ENCODE measurements at regions not wholly inside any gene's neighbourhood (a gene's known extent, or its start where the extent isn't known, plus 50 kb on each side); places are given as distances from the start of the nearest gene placed in this dataset.

DNA sequence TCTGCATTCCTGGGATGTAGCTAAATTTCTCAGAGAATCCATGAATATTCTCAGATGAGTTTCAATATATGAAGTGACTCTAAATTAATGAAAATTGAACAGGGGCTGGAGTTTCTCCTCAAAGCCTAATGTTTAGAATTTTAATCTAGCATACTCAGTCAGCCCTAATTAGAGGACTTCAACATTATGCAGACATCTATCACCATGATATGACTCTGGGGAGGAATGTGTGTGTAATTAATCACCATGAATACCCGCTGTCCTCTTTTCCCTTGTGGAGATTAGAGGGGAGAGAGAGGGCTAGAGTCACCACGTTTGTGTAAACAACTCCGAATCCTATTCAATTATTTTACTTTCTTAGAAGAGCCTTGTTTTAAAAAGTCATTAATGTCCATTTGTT lies 698.6 kb upstream of the MDGA2 start:
- TF ChIP-seq, protein P1, sequence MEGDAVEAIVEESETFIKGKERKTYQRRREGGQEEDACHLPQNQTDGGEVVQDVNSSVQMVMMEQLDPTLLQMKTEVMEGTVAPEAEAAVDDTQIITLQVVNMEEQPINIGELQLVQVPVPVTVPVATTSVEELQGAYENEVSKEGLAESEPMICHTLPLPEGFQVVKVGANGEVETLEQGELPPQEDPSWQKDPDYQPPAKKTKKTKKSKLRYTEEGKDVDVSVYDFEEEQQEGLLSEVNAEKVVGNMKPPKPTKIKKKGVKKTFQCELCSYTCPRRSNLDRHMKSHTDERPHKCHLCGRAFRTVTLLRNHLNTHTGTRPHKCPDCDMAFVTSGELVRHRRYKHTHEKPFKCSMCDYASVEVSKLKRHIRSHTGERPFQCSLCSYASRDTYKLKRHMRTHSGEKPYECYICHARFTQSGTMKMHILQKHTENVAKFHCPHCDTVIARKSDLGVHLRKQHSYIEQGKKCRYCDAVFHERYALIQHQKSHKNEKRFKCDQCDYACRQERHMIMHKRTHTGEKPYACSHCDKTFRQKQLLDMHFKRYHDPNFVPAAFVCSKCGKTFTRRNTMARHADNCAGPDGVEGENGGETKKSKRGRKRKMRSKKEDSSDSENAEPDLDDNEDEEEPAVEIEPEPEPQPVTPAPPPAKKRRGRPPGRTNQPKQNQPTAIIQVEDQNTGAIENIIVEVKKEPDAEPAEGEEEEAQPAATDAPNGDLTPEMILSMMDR (IDR thresholded peaks at IDR 0.05), result no peak
- TF ChIP-seq POLR2A (IDR thresholded peaks at IDR 0.05), result no peak
